C4-2B (cell line): ENCODE measurements at regions not wholly inside any gene's neighbourhood (a gene's known extent, or its start where the extent isn't known, plus 50 kb on each side); places are given as distances from the start of the nearest gene placed in this dataset.
"Not testable (repeated sequence)": the region's sequence is repeated elsewhere in the genome, so short reads cannot be mapped to it uniquely, and the experiment has no call there.

ENCODE experiments used
- H3K27ac ChIP-seq: fragments of 450-650 bp; 2 replicates; pipeline ENCODE4 v1.5.1; 2017
- ZFX ChIP-seq: fragments of 450-650 bp; IDR thresholded peaks from 2 replicates; pipeline ENCODE4 v1.6.1; 2017
- TF ChIP-seq, protein P1 (sequence below): fragments of 450-650 bp; conservative IDR thresholded peaks from 2 replicates; pipeline ENCODE4 v1.5.1; 2017; ENCODE audit warnings: mild to moderate bottlenecking

DNA sequence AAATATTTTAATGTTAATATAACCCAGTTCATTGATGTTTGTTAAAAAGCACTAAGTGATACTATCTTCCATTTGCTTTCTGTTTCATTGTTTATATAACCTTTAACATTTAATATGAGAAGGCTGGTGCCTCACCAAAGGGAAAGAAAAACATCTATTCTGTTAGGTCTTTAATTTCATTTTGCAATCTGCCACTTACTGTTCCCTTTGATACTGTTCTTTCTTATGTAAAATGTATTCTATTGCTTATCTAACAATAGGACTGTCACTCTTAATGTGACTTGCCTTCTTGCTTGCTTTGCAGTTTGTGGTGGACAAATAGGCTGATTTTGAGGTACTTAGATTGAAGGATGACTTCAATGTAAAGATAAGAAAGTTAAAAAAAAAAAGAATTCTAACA, 1666.1 kb upstream of the DDX18 start:
- no peak overlapping the region for H3K27ac ChIP-seq
- TF ChIP-seq ZFX = no peak
- TF ChIP-seq, protein P1, sequence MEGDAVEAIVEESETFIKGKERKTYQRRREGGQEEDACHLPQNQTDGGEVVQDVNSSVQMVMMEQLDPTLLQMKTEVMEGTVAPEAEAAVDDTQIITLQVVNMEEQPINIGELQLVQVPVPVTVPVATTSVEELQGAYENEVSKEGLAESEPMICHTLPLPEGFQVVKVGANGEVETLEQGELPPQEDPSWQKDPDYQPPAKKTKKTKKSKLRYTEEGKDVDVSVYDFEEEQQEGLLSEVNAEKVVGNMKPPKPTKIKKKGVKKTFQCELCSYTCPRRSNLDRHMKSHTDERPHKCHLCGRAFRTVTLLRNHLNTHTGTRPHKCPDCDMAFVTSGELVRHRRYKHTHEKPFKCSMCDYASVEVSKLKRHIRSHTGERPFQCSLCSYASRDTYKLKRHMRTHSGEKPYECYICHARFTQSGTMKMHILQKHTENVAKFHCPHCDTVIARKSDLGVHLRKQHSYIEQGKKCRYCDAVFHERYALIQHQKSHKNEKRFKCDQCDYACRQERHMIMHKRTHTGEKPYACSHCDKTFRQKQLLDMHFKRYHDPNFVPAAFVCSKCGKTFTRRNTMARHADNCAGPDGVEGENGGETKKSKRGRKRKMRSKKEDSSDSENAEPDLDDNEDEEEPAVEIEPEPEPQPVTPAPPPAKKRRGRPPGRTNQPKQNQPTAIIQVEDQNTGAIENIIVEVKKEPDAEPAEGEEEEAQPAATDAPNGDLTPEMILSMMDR = no peak

DNA sequence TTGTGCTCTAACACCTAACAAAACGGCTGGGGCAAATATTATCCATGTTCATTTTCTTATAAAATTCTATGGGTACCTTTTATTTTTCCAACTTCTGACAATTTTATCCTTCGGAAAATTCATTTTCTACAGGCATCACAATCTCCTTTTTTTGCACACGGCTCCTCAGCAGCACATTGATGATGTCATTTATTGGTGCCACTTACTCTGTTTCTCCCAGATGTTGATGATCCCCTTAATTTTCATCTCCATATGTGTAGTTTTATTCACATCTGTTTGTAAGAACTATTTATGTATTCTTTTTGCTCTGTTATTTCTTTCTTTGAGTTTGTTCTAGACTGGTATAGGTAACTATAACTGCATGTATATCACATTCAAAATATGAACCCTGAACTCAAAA, 1660.8 kb upstream of the DDX18 start:
- TF ChIP-seq ZFX = no peak
- TF ChIP-seq, protein P1 = no peak
- H3K27ac ChIP-seq = no peak overlapping the region

DNA sequence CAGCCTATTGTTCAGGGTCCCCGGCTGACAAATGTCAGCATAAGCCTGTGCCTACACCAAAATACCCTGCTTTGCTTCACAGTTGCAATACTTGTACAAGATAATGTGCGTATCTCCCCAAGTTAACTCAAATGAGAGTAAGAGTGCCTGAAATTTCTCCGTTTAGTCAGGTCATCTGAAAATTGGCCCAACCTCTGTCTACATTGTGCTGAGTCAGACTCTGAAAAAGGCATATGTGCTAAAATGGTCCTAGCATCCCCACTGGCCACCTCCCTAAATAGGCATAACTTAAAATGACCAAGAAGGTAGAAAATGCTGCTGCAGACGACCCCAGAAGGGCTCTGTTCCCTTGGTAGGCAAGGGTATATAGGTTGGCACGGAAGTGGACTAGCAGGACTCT, 1653.8 kb upstream of the DDX18 start:
- no peak overlapping the region for H3K27ac ChIP-seq
- TF ChIP-seq ZFX = no peak
- TF ChIP-seq, protein P1 = no peak

DNA sequence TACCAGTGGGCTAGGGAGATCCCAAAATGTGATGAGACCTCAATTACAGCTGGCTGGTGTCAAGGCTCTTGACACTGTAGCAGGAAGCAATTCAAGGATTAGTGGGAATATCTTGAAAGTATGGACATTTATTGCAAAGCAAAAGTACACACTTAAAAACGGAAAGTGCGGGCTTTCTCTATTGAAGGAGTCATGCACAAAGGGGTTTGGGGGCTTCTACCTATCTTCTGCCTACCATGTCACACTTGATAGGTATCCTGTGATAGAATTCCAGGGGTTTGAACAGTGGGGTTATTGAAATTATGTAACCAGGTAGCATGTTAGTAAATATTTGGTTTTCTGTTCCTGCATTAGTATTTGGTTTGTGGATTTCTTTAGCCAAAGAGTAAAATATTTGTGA, 1652.1 kb upstream of the DDX18 start:
- H3K27ac ChIP-seq = no peak overlapping the region
- TF ChIP-seq ZFX = no peak
- TF ChIP-seq, protein P1 = no peak

DNA sequence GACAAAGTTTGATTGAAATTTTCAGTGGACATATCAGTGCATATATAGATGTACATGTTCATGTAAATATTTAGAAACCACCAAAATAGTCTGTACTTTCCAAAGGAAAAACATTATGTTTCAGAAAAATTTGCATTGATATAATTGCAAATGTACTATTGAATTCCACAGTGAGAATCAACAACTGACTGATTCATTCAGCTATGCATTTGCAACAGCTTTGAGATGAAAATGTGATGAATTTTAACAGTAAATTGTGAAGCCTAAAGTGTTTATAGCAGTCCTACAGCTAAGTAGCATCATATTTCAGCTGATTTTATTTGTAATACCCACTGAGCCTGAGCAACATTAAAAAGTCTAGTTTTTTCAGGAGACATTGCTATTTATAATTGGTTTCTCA, 1647.4 kb upstream of the DDX18 start:
- H3K27ac ChIP-seq = no peak overlapping the region
- TF ChIP-seq, protein P1 = no peak
- TF ChIP-seq ZFX = no peak

DNA sequence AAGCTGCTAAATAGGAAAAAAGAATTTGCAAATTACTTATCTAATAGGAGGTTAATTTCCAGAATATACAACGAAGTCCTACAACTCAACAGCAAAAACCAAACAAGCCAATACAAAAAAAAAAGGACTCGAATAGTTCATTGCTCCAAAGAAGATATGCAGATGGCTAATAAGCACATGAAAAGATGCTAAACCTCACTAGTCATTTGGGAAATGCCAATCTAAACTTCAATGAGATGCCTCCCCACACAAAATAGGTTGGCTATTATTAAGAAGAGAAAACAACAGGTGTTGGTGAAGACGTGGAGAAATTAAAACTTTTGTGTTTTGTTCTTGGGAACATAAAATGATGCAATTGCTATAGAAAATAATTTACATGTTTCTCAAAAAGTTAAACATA, 1634.4 kb upstream of the DDX18 start:
- no peak overlapping the region for H3K27ac ChIP-seq
- TF ChIP-seq, protein P1 = no peak
- TF ChIP-seq ZFX = no peak

DNA sequence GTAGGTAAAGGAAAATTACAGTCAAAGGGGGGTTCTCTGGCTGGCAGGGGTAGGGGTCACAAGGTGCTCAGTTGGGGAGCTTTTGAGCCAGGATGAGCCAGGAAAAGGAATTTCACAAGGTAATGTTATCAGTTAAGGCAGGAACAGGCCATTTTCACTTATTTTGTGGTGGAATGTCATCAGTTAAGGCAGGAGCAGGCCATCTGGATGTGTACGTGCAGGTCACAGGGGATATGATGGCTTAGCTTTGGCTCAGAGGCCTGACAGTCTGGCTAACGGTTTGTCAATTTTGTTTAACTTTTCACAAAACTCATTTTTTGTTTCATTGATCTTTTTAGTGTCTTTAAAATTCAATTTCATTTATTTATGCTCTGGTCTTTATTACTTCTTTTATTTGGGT, 1623.8 kb upstream of the DDX18 start:
- H3K27ac ChIP-seq = not testable (repeated sequence)

DNA sequence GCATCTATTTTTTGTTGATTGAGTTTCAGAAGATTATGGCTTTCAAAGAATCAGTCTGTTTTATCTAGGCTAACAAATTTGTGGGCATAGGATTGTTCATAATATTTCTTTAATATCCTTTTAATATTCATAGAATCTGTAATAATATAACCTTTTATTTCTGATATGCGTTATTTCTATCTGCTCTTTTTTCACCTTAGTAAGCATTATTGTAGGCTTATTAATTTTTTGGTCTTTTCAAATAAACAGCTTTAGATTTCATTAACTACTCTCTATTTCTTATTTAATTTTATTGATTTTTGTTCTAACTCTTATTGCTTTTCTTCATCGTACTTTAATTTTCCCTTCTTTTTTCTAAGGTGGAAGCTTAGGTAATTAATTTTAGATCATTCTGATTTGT, 1614.4 kb upstream of the DDX18 start:
- H3K27ac ChIP-seq = no peak overlapping the region
- TF ChIP-seq ZFX = no peak
- TF ChIP-seq, protein P1 = no peak
